Spleen (tissue), 11 donors: ENCODE measurements at regions not wholly inside any gene's neighbourhood (a gene's known extent, or its start where the extent isn't known, plus 50 kb on each side); places are given as distances from the start of the nearest gene placed in this dataset.
A peak's percentile ranks its signal among the peaks of the same experiment; 100 is the strongest.

Experiments
- DNase-seq: peaks from one replicate; pipeline ENCODE4 v3.0.0-alpha.2; 2020
- H3K27ac ChIP-seq, 8 donors: fragments of 200-600 bp; sonication (generic) in 7 of 8; 1 replicate in 4 of 8; 2 replicates in 4 of 8; pipeline versions ENCODE4 v1.5.0 to v1.8.0; 2016 to 2021; ENCODE audit warnings: inconsistent platforms in 4 of 8, mild to moderate bottlenecking in 4 of 8, moderate library complexity in 1 of 8
- H3K27me3 ChIP-seq, 7 donors: fragments of 200-600 bp; sonication (generic) in 6 of 7; replicated peaks in 1 of 7; 1 replicate in 4 of 7; 2 replicates in 3 of 7; pipeline versions ENCODE4 v1.5.0 to v1.8.0; 2016 to 2021; ENCODE audit warnings: inconsistent platforms in 3 of 7, mild to moderate bottlenecking in 1 of 7
- H3K36me3 ChIP-seq, 6 donors: fragments of 200-600 bp; sonication (generic) in 5 of 6; 1 replicate in 4 of 6; 2 replicates in 2 of 6; pipeline versions ENCODE4 v1.5.0 to v1.8.0; 2016 to 2021; ENCODE audit warnings: inconsistent platforms in 2 of 6
- H3K4me1 ChIP-seq, 6 donors: fragments of 200-600 bp; sonication (generic) in 5 of 6; 1 replicate in 3 of 6; 2 replicates in 3 of 6; pipeline versions ENCODE4 v1.5.0 to v1.8.0; 2016 to 2021; ENCODE audit warnings: inconsistent platforms in 3 of 6
- H3K4me3 ChIP-seq, 8 donors: fragments of 200-600 bp; sonication (generic) in 7 of 8; 1 replicate in 4 of 8; 2 replicates in 4 of 8; pipeline versions ENCODE4 v1.5.0 to v1.8.0; 2016 to 2021; ENCODE audit warnings: inconsistent platforms in 4 of 8, mild to moderate bottlenecking in 4 of 8, moderate library complexity in 2 of 8
- H3K9me3 ChIP-seq, 8 donors: fragments of 200-600 bp; sonication (generic) in 7 of 8; 1 replicate in 4 of 8; 2 replicates in 4 of 8; pipeline versions ENCODE4 v1.5.0 to v1.8.0; 2016 to 2021; ENCODE audit warnings: inconsistent platforms in 4 of 8
- CTCF ChIP-seq, 11 experiments: fragments of 200-600 bp in 7 of 11; fragments of 450-650 bp in 4 of 11; sonication (generic) in 4 of 11; IDR thresholded peaks in 8 of 11; conservative IDR thresholded peaks in 3 of 11; 1 replicate in 7 of 11; 2 replicates in 4 of 11; pipeline versions ENCODE4 v1.4.0 to v1.8.0; 2016 to 2021; ENCODE audit warnings: antibody characterized with exemption in 11 of 11, inconsistent platforms in 4 of 11, mild to moderate bottlenecking in 1 of 11
- POLR2A ChIP-seq, 3 donors: fragments of 450-650 bp; IDR thresholded peaks; one replicate each; pipeline ENCODE4 v1.5.1; 2017; ENCODE audit warnings: antibody characterized with exemption in 3 of 3, mild to moderate bottlenecking in 1 of 3
- POLR2AphosphoS5 ChIP-seq, 3 donors: sonication (generic); formaldehyde crosslinking; IDR thresholded peaks; one replicate each; pipeline ENCODE4 v1.5.1; 2017; ENCODE audit warnings: antibody characterized with exemption in 3 of 3
- WGBS, 5 donors: extraction: QIAGEN DNeasy Blood & Tissue Kit in 3 of 5; methylation state at CpG; one replicate each; pipeline versions ENCODE4 v1.1.5 to v1.1.7; 2013 to 2018; 5-methylcytosine and 5-hydroxymethylcytosine counted together
- intact Hi-C: fragments of 100-400 bp; cut with DNase I; formaldehyde crosslinking; loops from one replicate; pipeline ENCODE4 v1.15.0; 2023; ENCODE audit warnings: low total_unique reads
- donor health status: healthy with polysubstance abuse.
- donor health status: DM: no; HTN: no; CAD: no; lungs with moderate emphysema.
- donor health status: DM: no; HTN: no; CAD: no.
- donor health status: Bipolar disorder and iron deficiency.
- donor health status: healthy.
- donor health status: DM: no; HTN: no; CAD: no.
- donor health status: DM: yes; HTN: yes; CAD: no.

- WGBS, 5 donors: 59 to 76% (median 67%) methylated on average over 1 of the region's 1 CpG
- intact Hi-C loops: no loop called here
- no peak for DNase-seq
- Histone ChIP-seq H3K27ac (no peak overlapping the region), H3K36me3 (no peaks in the 10 kb centered on the region), H3K4me3 (no peak overlapping the region), H3K4me1 (no peaks in the 10 kb centered on the region), H3K27me3 (peaks cover 0 to 6% (median 0%) of the 10 kb centered on the region in 7 donors), H3K9me3 (no peaks in the 10 kb centered on the region)
- TF ChIP-seq POLR2A (IDR thresholded peaks at IDR 0.05): no peak
- no peak for TF ChIP-seq POLR2AphosphoS5 (IDR thresholded peaks at IDR 0.05)
- no peak for TF ChIP-seq CTCF (IDR thresholded peaks at IDR 0.05 in 8 of 11, conservative IDR thresholded peaks at IDR 0.05 in 3 of 11)
Measured at GRCh38 chr12:88994971-88995370, 357.3 kb downstream of the DUSP6 start.

GRCh38 chr12:88994537-88994936 lies 357.8 kb downstream of the DUSP6 start:
- no peaks in the 10 kb centered on the region for H3K36me3 ChIP-seq
- DNase-seq: no peak
- no peak overlapping the region for H3K27ac ChIP-seq
- TF ChIP-seq POLR2A (IDR thresholded peaks at IDR 0.05) (no peak), POLR2AphosphoS5 (IDR thresholded peaks at IDR 0.05) (no peak), CTCF (IDR thresholded peaks at IDR 0.05 in 8 of 11, conservative IDR thresholded peaks at IDR 0.05 in 3 of 11) (no peak)
- H3K9me3 ChIP-seq: no peaks in the 10 kb centered on the region
- intact Hi-C loops: no loop called here
- no peak overlapping the region for H3K4me3 ChIP-seq
- H3K4me1 ChIP-seq: no peaks in the 10 kb centered on the region
- H3K27me3 ChIP-seq: peaks cover 0 to 6% (median 0%) of the 10 kb centered on the region in 7 donors
- WGBS, 5 donors: 93 to 97% (median 94%) methylated on average over 2 of the region's 2 CpGs

- WGBS, 5 donors: 8 to 17% (median 12%) methylated on average over 3 of the region's 3 CpGs
- no peaks in the 10 kb centered on the region for H3K9me3 ChIP-seq
- no peak overlapping the region for H3K4me3 ChIP-seq
- no peaks in the 10 kb centered on the region for H3K36me3 ChIP-seq
- H3K27ac ChIP-seq: no peak overlapping the region
- intact Hi-C loops: no loop called here
- TF ChIP-seq CTCF (IDR thresholded peaks at IDR 0.05 in 8 of 11, conservative IDR thresholded peaks at IDR 0.05 in 3 of 11) (peak in 6 of 11 experiments; percentile 37 to 56 (median 46)), POLR2AphosphoS5 (IDR thresholded peaks at IDR 0.05) (no peak)
- DNase-seq: no peak
- H3K4me1 ChIP-seq: no peaks in the 10 kb centered on the region
- H3K27me3 ChIP-seq: peaks cover 0 to 6% (median 0%) of the 10 kb centered on the region in 7 donors
Measured at GRCh38 chr12:88993651-88994050, 358.6 kb downstream of the DUSP6 start.

DNA sequence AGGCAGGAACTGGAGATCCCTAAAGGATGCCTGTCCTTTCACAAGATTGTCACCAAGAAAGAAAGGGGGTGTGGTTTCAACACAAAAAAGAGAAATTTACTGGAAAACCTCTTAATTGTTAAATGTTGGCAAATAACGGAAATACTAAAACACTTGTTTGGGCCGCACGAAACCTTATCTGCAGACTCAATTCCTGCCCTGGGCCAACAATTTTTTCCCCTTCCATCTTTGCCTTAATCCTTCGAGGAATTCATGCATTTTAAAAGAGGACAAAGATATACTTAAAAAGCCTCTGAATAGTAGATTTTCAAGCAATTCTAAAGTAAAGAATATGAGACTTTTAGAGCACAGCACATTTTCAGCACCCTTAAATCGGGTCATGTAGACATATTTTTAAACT lies 366.2 kb downstream of the DUSP6 start:
- no peak overlapping the region for H3K27ac ChIP-seq
- H3K9me3 ChIP-seq: no peaks in the 10 kb centered on the region
- H3K4me3 ChIP-seq: no peak overlapping the region
- no peak for TF ChIP-seq CTCF (IDR thresholded peaks at IDR 0.05 in 8 of 11, conservative IDR thresholded peaks at IDR 0.05 in 3 of 11)
- TF ChIP-seq POLR2AphosphoS5 (IDR thresholded peaks at IDR 0.05): no peak
- TF ChIP-seq POLR2A (IDR thresholded peaks at IDR 0.05): no peak
- no peaks in the 10 kb centered on the region for H3K4me1 ChIP-seq
- WGBS, 5 donors: 68 to 84% (median 75%) methylated on average over 5 of the region's 5 CpGs
- H3K27me3 ChIP-seq: peaks cover 0 to 6% (median 0%) of the 10 kb centered on the region in 7 donors
- no peak for DNase-seq
- H3K36me3 ChIP-seq: no peaks in the 10 kb centered on the region
- intact Hi-C loops: no loop called here
